ENCODE measurements at regions not wholly inside any gene's neighbourhood (a gene's known extent, or its start where the extent isn't known, plus 50 kb on each side); places are given as distances from the start of the nearest gene placed in this dataset.
"Not testable (repeated sequence)": the region's sequence is repeated elsewhere in the genome, so short reads cannot be mapped to it uniquely, and the experiment has no call there.

- no peak for DNase-seq (ENCODE audit: low read depth in 1 of 2, low spot score in 1 of 2)
Measured at GRCh38 chr3:95826419-95826818, 988.0 kb upstream of the EPHA6 start.

- DNase-seq (ENCODE audit: low read depth in 1 of 2, low spot score in 1 of 2): no peak
Measured at GRCh38 chr3:95832146-95832545, 982.2 kb upstream of the EPHA6 start.

GRCh38 chr3:95860628-95861027 lies 953.8 kb upstream of the EPHA6 start:
- DNase-seq (ENCODE audit: low read depth in 1 of 2, low spot score in 1 of 2): not testable (repeated sequence)

GRCh38 chr3:95883801-95884200 lies 930.6 kb upstream of the EPHA6 start:
- no peak for DNase-seq (ENCODE audit: low read depth in 1 of 2, low spot score in 1 of 2)

GRCh38 chr3:95886616-95887015 lies 927.8 kb upstream of the EPHA6 start:
- no peak for DNase-seq (ENCODE audit: low read depth in 1 of 2, low spot score in 1 of 2)

GRCh38 chr3:95887114-95887513 lies 927.3 kb upstream of the EPHA6 start:
- no peak for DNase-seq (ENCODE audit: low read depth in 1 of 2, low spot score in 1 of 2)

- no peak for DNase-seq (ENCODE audit: low read depth in 1 of 2, low spot score in 1 of 2)
Measured at GRCh38 chr3:95894820-95895219, 919.6 kb upstream of the EPHA6 start.

- DNase-seq (ENCODE audit: low read depth in 1 of 2, low spot score in 1 of 2): no peak
Measured at GRCh38 chr3:95899494-95899893, 914.9 kb upstream of the EPHA6 start.

GRCh38 chr3:95899911-95900310 lies 914.5 kb upstream of the EPHA6 start:
- no peak for DNase-seq (ENCODE audit: low read depth in 1 of 2, low spot score in 1 of 2)

- DNase-seq (ENCODE audit: low read depth in 1 of 2, low spot score in 1 of 2): no peak
Measured at GRCh38 chr3:95901948-95902347, 912.4 kb upstream of the EPHA6 start.

GRCh38 chr3:95905182-95905581 lies 909.2 kb upstream of the EPHA6 start:
- DNase-seq (ENCODE audit: low read depth in 1 of 2, low spot score in 1 of 2): no peak

- no peak for DNase-seq (ENCODE audit: low read depth in 1 of 2, low spot score in 1 of 2)
Measured at GRCh38 chr3:95911767-95912166, 902.6 kb upstream of the EPHA6 start.

GRCh38 chr3:95923496-95924210 lies 890.7 kb upstream of the EPHA6 start:
- DNase-seq (ENCODE audit: low read depth in 1 of 2, low spot score in 1 of 2): no peak

GRCh38 chr3:95926904-95927501 lies 887.4 kb upstream of the EPHA6 start:
- DNase-seq (ENCODE audit: low read depth in 1 of 2, low spot score in 1 of 2): no peak

- no peak for DNase-seq (ENCODE audit: low read depth in 1 of 2, low spot score in 1 of 2)
Measured at GRCh38 chr3:95934181-95934580, 880.2 kb upstream of the EPHA6 start.

GRCh38 chr3:95939235-95939809 lies 875.1 kb upstream of the EPHA6 start:
- no peak for DNase-seq (ENCODE audit: low read depth in 1 of 2, low spot score in 1 of 2)

- no peak for DNase-seq (ENCODE audit: low read depth in 1 of 2, low spot score in 1 of 2)
Measured at GRCh38 chr3:95965704-95966336, 848.6 kb upstream of the EPHA6 start.

GRCh38 chr3:95971573-95971972 lies 842.8 kb upstream of the EPHA6 start:
- no peak for DNase-seq (ENCODE audit: low read depth in 1 of 2, low spot score in 1 of 2)

- no peak for DNase-seq (ENCODE audit: low read depth in 1 of 2, low spot score in 1 of 2)
Measured at GRCh38 chr3:95994338-95994737, 820.1 kb upstream of the EPHA6 start.

GRCh38 chr3:96000966-96001365 lies 813.4 kb upstream of the EPHA6 start:
- no peak for DNase-seq (ENCODE audit: low read depth in 1 of 2, low spot score in 1 of 2)

GRCh38 chr3:96007650-96008195 lies 806.7 kb upstream of the EPHA6 start:
- no peak for DNase-seq (ENCODE audit: low read depth in 1 of 2, low spot score in 1 of 2)

GRCh38 chr3:96012939-96013338 lies 801.5 kb upstream of the EPHA6 start:
- DNase-seq (ENCODE audit: low read depth in 1 of 2, low spot score in 1 of 2): no peak
